GM12878 (cell line): ENCODE measurements at regions not wholly inside any gene's neighbourhood (a gene's known extent, or its start where the extent isn't known, plus 50 kb on each side); places are given as distances from the start of the nearest gene placed in this dataset.

Experiments
- E4F1 ChIP-seq: fragments of 450-650 bp; IDR thresholded peaks from 2 replicates; pipeline ENCODE4 v1.6.1; 2018; ENCODE audit warnings: borderline replicate concordance, mild to moderate bottlenecking; ENCODE audit not compliant: partially characterized antibody
- MYC ChIP-seq: IDR thresholded peaks from 2 replicates; pipeline ENCODE4 v1.6.1; 2011; ENCODE audit warnings: mild to moderate bottlenecking, low read length, moderate library complexity, inconsistent platforms; ENCODE audit not compliant: insufficient read depth, insufficient replicate concordance, insufficient read length, severe bottlenecking
- PRDM15 ChIP-seq: fragments of 450-650 bp; formaldehyde crosslinking; IDR thresholded peaks from 2 replicates; pipeline ENCODE4 v1.4.0; 2020; ENCODE audit warnings: mild to moderate bottlenecking, moderate library complexity
- SP1 ChIP-seq: IDR thresholded peaks from one replicate; pipeline ENCODE4 v1.6.1; 2011; ENCODE audit warnings: low read depth, low read length
- SUZ12 ChIP-seq: fragments of 200-600 bp; sonication (generic); IDR thresholded peaks from one replicate; pipeline ENCODE4 v1.6.1; 2018; ENCODE audit warnings: antibody characterized with exemption, mild to moderate bottlenecking; ENCODE audit not compliant: unreplicated experiment
- USF2 ChIP-seq: IDR thresholded peaks from 2 replicates; pipeline ENCODE4 v1.6.1; 2011; ENCODE audit warnings: low read depth, low read length, improper control_type of control experiment, borderline replicate concordance
- ZNF207 ChIP-seq: fragments of 450-650 bp; IDR thresholded peaks from 2 replicates; pipeline ENCODE4 v1.6.1; 2014; ENCODE audit warnings: antibody characterized with exemption, mild to moderate bottlenecking, borderline replicate concordance

GRCh38 chr5:58009754-58010153, 450.1 kb downstream of the PLK2 start (continued):
- TF ChIP-seq USF2, result no peak
- TF ChIP-seq SUZ12, result no peak
- no peak for TF ChIP-seq ZNF207
- no peak for TF ChIP-seq SP1
- no peak for TF ChIP-seq PRDM15
- no peak for TF ChIP-seq MYC
- no peak for TF ChIP-seq E4F1
